A549 (cell line): ENCODE measurements at regions not wholly inside any gene's neighbourhood (a gene's known extent, or its start where the extent isn't known, plus 50 kb on each side); places are given as distances from the start of the nearest gene placed in this dataset.

Source experiments
- CHD2 ChIP-seq: fragments of 150-350 bp; IDR thresholded peaks from 2 replicates; pipeline ENCODE4 v1.6.1; 2014; ENCODE audit warnings: low read length; ENCODE audit not compliant: partially characterized antibody
- MAFK ChIP-seq: fragments of 450-650 bp; IDR thresholded peaks from 2 replicates; pipeline ENCODE4 v1.6.1; 2014; ENCODE audit not compliant: partially characterized antibody
- MAZ ChIP-seq: fragments of 150-350 bp; IDR thresholded peaks from 2 replicates; pipeline ENCODE4 v1.6.1; 2014; ENCODE audit warnings: antibody characterized with exemption, low read depth, low read length, borderline replicate concordance
- RAD21 ChIP-seq, 2 experiments: fragments of >200 bp in 1 of 2; sonication (Bioruptor Twin) in 1 of 2; formaldehyde crosslinking in 1 of 2; IDR thresholded peaks in 1 of 2; conservative IDR thresholded peaks in 1 of 2; 2 replicates in 1 of 2; 3 replicates in 1 of 2; pipeline ENCODE4 v1.6.1; 2012 to 2018; ENCODE audit warnings: inconsistent platforms in 1 of 2
- RCOR1 ChIP-seq: fragments of 150-350 bp; IDR thresholded peaks from 2 replicates; pipeline ENCODE4 v1.6.1; 2014; ENCODE audit warnings: antibody characterized with exemption, low read length, low read depth
- RFX5 ChIP-seq: fragments of 450-650 bp; IDR thresholded peaks from 2 replicates; pipeline ENCODE4 v1.7.1; 2014; ENCODE audit warnings: antibody characterized with exemption, mild to moderate bottlenecking, moderate library complexity
- SMC3 ChIP-seq: fragments of >200 bp; sonication (Bioruptor Twin); formaldehyde crosslinking; IDR thresholded peaks from 3 replicates; pipeline ENCODE4 v1.6.1; 2018; ENCODE audit warnings: inconsistent platforms
- ZSCAN20 ChIP-seq: fragments of 250-450 bp; sonication (Bioruptor Pico); IDR thresholded peaks from 2 replicates; pipeline ENCODE4 v1.8.0; 2022; ENCODE audit warnings: mild to moderate bottlenecking, moderate library complexity
- TF ChIP-seq, protein P1 (sequence below): fragments of >200 bp; sonication (Bioruptor Twin); formaldehyde crosslinking; IDR thresholded peaks from 3 replicates; pipeline ENCODE4 v1.5.1; 2016
- TF ChIP-seq, protein P2 (sequence below): fragments of 250-450 bp; sonication (Bioruptor Pico); IDR thresholded peaks from 2 replicates; pipeline ENCODE4 v1.5.0; 2020; ENCODE audit warnings: low read depth, mild to moderate bottlenecking, moderate library complexity
- TF ChIP-seq, protein P3 (sequence below): IDR thresholded peaks from 2 replicates; pipeline ENCODE4 v1.6.1; 2012; ENCODE audit warnings: low read depth, borderline replicate concordance
- TF ChIP-seq, protein P4 (sequence below): fragments of 450-650 bp; IDR thresholded peaks from 2 replicates; pipeline ENCODE4 v1.6.1; 2014; ENCODE audit warnings: antibody characterized with exemption

DNA sequence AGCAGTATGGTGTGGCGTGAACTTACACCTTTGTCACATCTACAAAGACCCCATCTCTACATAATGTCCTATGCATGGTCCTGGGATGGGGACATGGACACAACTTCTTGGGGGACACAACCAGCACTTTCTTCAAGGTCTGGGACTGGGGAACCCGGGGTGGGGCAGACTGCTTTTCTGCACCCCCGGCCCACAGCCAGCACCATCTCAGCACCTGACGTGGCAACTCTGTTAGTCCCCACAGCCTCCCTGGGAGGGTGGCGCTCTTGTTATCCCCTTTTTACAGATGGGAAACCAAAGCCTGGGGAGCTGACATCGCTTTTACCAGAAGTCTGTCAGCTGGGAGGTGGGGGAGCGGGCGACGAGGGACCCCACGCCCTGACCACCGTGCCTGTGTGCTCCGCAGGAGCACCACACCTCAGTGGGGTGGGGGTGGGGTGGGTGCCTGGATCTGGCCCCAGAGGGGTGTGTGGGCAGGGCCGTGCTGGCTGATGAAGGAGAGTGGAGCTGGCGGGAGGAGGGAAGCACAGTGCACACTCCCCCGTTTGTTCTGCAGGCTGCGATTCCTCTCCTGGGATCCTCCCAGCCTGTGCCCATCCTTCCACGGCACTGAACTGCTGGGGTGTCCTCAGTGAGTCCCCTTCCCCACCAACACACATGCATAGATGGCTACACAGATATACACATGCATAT is 115.4 kb upstream of the GSE1 start:
- TF ChIP-seq CHD2 (no peak), MAFK (no peak), MAZ (no peak), RFX5 (no peak), RAD21 (conservative IDR thresholded peaks at IDR 0.05 in 1 of 2, IDR thresholded peaks at IDR 0.05 in 1 of 2) (no peak), RCOR1 (no peak), SMC3 (no peak), ZSCAN20 (no peak)
- TF ChIP-seq, protein P1, sequence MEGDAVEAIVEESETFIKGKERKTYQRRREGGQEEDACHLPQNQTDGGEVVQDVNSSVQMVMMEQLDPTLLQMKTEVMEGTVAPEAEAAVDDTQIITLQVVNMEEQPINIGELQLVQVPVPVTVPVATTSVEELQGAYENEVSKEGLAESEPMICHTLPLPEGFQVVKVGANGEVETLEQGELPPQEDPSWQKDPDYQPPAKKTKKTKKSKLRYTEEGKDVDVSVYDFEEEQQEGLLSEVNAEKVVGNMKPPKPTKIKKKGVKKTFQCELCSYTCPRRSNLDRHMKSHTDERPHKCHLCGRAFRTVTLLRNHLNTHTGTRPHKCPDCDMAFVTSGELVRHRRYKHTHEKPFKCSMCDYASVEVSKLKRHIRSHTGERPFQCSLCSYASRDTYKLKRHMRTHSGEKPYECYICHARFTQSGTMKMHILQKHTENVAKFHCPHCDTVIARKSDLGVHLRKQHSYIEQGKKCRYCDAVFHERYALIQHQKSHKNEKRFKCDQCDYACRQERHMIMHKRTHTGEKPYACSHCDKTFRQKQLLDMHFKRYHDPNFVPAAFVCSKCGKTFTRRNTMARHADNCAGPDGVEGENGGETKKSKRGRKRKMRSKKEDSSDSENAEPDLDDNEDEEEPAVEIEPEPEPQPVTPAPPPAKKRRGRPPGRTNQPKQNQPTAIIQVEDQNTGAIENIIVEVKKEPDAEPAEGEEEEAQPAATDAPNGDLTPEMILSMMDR: no peak
- TF ChIP-seq, protein P2, sequence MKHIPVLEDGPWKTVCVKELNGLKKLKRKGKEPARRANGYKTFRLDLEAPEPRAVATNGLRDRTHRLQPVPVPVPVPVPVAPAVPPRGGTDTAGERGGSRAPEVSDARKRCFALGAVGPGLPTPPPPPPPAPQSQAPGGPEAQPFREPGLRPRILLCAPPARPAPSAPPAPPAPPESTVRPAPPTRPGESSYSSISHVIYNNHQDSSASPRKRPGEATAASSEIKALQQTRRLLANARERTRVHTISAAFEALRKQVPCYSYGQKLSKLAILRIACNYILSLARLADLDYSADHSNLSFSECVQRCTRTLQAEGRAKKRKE (CRISPR knock-in tag): no peak
- TF ChIP-seq, protein P3, sequence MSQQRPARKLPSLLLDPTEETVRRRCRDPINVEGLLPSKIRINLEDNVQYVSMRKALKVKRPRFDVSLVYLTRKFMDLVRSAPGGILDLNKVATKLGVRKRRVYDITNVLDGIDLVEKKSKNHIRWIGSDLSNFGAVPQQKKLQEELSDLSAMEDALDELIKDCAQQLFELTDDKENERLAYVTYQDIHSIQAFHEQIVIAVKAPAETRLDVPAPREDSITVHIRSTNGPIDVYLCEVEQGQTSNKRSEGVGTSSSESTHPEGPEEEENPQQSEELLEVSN: no peak
- TF ChIP-seq, protein P4, sequence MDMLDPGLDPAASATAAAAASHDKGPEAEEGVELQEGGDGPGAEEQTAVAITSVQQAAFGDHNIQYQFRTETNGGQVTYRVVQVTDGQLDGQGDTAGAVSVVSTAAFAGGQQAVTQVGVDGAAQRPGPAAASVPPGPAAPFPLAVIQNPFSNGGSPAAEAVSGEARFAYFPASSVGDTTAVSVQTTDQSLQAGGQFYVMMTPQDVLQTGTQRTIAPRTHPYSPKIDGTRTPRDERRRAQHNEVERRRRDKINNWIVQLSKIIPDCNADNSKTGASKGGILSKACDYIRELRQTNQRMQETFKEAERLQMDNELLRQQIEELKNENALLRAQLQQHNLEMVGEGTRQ: no peak
